GM12865 (cell line): ENCODE measurements at regions not wholly inside any gene's neighbourhood (a gene's known extent, or its start where the extent isn't known, plus 50 kb on each side); places are given as distances from the start of the nearest gene placed in this dataset.

Experiments
- DNase-seq: peaks from one replicate; pipeline ENCODE4 v3.0.0; 2010; ENCODE audit warnings: low read depth
- H3K4me3 ChIP-seq: 2 replicates; pipeline ENCODE4 v1.5.1; 2011; ENCODE audit warnings: mild to moderate bottlenecking, low read depth, low read length, control low read depth
- CTCF ChIP-seq: IDR thresholded peaks from 2 replicates; pipeline ENCODE4 v1.5.1; 2011; ENCODE audit warnings: low read length, control low read depth, low read depth, inconsistent platforms; ENCODE audit not compliant: insufficient read depth; ENCODE audit errors: missing control alignments

GRCh38 chr3:180287703-180288102, 251.0 kb upstream of the PEX5L start:
- no peak for DNase-seq
- no peak for TF ChIP-seq CTCF
- no peak overlapping the region for H3K4me3 ChIP-seq

- no peak for DNase-seq
- no peak overlapping the region for H3K4me3 ChIP-seq
- TF ChIP-seq CTCF: no peak
These were observed 252.1 kb upstream of the PEX5L start for GRCh38 chr3:180288816-180289215.

GRCh38 chr3:180290300-180290699, 253.6 kb upstream of the PEX5L start:
- H3K4me3 ChIP-seq: no peak overlapping the region
- no peak for TF ChIP-seq CTCF
- DNase-seq: no peak

- no peak overlapping the region for H3K4me3 ChIP-seq
- DNase-seq: no peak
- no peak for TF ChIP-seq CTCF
These were observed 257.7 kb upstream of the PEX5L start for GRCh38 chr3:180294282-180295027.

GRCh38 chr3:180295811-180296210, 259.1 kb upstream of the PEX5L start:
- TF ChIP-seq CTCF: no peak
- no peak overlapping the region for H3K4me3 ChIP-seq
- DNase-seq: no peak

GRCh38 chr3:180296971-180297370, 260.2 kb upstream of the PEX5L start:
- no peak overlapping the region for H3K4me3 ChIP-seq
- TF ChIP-seq CTCF: no peak
- no peak for DNase-seq

- H3K4me3 ChIP-seq: no peak overlapping the region
- DNase-seq: no peak
These were observed 269.4 kb upstream of the PEX5L start for GRCh38 chr3:180306155-180306554.

More at GRCh38 chr3:180306155-180306554, 269.4 kb upstream of the PEX5L start:
- TF ChIP-seq CTCF: no peak
